CD4-positive, alpha-beta T cell treated with Interleukin-1 beta for 1 hour (primary cell): ENCODE measurements at regions not wholly inside any gene's neighbourhood (a gene's known extent, or its start where the extent isn't known, plus 50 kb on each side); places are given as distances from the start of the nearest gene placed in this dataset.
"Not testable (repeated sequence)": the region's sequence is repeated elsewhere in the genome, so short reads cannot be mapped to it uniquely, and the experiment has no call there.

Experiments used
- DNase-seq, 2 donors: peaks; one replicate each; pipeline ENCODE4 v3.0.0-alpha.2; 2020 to 2022

DNA sequence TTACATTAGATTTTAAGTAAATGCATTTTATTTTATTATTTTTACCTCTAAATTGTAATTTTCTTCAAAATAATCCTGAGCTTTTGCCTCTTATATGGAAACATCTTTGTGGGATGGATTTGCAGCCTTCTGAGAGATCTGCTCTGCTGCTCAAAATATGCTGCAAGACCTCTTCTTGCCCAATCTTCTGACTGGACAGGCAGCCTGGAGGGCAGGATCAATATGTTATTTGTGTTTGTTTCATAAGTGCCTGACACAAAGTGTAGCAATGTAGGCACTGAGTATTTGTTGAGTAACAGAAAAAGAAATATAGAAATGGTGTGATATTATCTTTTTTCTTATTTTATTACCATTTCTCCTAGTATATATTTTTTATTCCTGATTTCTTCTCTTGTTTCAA lies 1106.9 kb downstream of the TMTC2 start:
- no peak for DNase-seq

DNA sequence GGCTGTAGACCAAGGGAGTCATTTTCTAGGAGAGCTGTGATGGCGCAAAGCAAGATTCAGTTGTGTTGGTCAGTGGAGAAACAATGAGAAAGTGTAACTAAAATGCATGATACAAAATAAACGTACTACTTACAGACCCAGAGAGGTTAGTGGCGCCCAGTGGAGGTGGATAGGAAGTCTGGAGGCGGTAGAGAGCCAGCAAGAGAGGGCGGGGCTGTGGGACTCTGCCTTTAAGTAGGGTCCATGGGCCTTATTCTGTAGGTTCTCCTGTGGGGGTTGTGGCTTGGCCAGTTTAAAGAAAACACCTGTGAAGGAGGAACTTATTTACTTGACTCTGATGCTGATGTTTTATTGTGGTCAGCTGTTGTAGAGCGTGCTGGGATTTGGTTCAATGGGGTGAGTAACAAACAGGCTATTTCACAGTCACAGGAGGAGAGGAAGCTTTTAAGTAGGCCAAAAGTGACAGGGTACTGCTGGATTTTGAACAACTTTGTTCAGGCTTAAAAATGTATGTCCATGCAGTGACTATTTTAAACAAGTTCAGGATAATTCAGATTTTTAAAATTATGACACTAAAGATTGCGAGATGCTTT lies 1097.7 kb downstream of the TMTC2 start:
- DNase-seq, result no peak

DNA sequence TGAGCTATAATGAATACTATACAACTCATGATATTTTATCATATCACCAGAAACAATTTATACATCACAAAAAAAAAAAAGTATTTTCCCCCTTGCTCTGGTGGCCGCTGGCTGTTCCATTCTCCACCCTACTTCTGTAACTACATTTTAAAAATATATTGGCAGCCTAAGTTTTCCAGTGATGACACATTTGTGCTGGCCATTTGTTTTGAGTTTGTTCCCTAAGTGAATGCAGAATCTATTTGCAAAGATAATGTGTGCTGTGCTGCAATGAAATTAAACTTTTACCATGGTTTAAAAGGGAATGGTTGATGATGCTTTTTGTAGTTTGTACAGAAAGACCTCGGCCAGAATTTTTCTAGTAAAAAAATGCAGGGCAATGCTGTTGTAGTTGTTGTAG lies 1092.8 kb downstream of the TMTC2 start:
- DNase-seq, result no peak

DNA sequence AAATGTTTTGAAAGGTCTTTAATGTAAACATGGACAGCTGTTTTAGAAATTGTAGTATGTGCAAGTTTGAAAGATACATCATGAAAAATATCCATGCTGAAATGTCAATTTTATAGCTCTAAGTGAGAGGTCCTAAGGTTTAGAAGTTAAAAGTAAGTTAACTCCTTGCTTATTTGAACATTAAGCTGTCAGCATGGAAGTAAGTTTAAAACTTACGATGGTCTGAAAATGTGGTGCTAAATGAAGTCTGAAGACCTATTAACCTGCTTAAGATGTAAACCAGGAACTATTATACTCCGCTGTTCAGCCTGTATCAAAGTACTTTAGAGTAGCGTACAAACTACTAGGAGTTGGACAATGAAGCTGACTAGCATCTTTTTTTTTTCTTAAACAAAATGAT lies 1082.4 kb downstream of the TMTC2 start:
- DNase-seq, result no peak

DNA sequence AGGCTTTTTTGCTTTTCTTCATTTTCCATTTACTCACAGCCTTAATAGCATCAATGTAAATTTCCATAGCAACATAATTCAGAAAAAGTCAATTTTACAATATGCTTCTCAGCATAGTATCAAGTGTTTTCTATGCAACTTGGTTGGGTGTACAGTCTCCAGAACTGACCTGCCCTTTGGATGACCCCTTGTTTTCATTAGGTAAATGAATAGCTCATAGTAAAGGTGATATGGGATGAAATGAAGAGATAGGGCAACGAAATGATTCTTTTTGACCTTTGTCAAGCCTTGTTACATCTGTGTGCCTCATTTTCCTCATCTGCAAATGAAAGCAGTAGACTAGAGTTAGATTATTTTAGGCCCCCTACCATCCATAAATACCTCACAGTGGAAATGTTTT lies 1081.0 kb downstream of the TMTC2 start:
- no peak for DNase-seq

DNA sequence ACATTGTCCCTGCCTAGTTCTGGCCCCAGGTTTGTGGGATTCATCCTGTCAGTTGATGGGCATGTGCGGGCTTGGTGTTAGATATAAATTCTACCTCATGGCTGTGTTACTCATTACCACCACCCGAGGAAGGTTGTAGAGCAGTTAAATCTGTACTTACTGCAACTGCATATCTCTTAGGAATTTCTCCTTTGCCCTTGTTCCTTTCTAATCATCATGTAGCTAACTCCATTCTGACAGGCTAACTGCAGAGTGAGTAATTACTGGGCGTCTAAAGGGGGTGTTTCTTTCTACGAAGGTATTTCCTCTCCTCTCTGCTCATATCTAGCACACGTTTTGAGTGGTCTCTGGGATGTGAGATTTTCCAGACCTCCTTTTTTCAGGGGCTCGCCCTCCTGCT lies 1076.7 kb downstream of the TMTC2 start:
- DNase-seq, result no peak

DNA sequence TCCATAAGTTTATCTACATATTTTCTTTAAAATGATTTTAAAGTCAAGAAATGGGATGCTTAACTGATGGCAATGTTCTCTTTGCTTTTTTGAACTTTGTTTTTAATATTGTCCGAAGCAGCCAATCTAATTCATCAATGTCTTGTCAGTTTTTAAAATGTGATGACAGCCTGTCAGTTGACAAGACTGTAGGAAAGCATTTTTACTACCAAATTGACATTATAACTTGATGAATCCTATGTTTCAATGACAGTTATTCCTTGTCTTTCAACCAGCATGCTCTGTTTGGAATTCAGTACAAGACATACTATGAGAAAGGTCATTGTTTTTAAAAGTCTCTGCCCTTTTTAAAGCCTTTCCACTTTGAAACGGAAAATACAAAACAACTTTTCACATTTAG lies 1073.2 kb downstream of the TMTC2 start:
- DNase-seq, result no peak

DNA sequence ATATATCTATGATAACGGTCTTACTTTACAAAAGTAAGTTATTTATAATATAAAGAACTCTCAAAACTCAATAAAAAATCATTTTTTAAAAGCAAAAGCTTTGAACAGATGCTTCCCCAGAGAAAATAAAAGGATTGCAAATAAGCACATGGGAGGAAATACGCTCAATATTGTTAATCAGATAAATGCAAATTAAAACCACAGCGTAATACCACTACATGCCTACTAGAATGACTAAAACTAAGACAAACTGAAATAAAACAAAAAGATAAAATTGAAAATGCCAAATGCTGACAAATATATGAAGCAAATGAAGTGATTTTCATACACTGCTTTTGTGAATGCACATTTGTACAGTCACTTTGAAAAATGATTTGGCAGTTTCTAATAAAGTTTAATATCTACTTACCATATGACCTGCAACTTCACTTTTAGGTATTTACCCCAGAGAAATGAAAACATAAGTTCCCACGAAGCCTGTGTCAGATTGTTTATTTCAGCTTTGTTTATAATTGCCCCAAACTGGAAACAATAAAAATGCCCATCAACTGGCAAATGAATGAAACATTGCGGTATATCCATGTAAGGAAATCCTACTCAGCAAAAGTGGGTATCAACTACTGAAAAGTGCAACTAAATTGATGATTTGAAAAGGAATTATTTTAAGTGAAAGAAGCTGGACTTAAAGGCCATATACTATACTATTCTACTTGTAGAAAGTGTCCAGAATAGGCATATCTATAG lies 1072.4 kb downstream of the TMTC2 start:
- DNase-seq, result no peak

DNA sequence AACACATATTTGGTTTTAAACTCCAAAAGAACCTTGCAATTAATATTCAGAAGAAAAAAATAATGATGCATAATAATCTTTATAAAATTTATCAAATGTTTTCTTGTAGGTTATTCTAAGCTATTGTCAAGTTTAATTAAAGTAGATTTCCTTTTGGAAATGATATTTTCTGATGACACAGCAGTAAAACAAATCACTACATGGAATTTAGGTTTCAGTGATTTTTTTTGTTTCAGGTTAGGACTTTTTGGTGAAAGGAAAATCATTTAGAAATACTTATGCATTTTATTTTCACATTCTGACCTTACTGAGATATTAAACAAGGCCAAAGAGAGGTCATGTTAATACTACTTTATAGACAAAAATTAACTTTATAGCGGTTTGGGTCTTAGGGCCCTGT lies 1067.2 kb downstream of the TMTC2 start:
- no peak for DNase-seq

DNA sequence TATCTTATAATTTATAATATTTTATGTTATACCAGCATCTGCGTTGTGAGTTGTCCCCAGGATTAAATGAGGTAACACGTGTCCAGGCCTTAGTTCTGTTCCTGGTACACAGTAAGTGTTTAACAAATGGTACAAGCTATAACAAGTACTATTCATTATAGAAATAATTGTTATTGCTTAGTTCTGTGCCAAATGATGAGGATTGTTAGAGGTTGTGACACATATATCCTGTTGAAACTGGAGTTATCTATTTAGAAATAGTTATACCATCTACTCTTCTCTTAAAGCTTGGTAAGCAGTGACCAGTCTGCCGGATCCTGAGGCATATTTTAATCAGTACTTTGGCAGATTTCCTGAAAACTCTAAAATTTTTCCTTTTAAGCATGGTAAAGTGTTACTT lies 1066.5 kb downstream of the TMTC2 start:
- no peak for DNase-seq

DNA sequence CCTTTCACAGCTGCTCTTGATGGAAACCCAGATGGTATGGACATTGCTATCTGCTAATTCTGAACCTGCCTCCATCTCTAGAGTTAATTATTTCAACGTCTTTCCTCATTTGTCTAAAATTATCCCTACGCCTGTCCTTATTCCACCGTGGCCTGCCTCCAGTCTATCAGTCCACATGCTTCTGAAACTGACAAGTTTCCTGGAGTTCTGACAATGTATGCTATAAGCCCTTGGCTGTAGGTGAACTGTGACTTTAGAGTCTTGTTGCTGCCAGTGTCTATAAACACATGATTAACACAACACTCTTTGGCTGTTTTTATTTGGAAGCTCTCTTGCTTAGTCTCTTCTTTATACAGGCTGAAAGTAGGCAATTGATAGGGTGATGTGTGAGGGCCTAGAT lies 1052.9 kb downstream of the TMTC2 start:
- no peak for DNase-seq

DNA sequence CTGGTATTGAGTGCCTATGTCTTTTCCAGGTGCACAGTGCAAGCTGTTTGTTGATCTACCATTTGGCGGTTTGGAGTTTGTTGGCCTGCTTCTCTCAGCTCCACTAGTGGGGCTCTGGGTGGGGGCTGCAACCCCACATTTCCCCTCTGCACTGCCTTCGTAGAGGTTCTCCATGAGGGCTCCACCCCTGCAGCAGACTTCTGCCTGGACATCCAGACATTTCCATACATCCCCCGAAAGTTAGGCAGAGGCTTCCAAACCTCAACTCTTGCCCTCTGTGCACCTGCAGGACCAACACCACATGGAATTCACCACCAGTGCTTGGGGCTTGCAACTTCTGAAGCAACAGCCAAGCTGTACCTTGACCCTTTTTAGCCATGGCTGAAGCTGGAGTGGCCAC lies 1024.1 kb downstream of the TMTC2 start:
- no peak for DNase-seq

DNA sequence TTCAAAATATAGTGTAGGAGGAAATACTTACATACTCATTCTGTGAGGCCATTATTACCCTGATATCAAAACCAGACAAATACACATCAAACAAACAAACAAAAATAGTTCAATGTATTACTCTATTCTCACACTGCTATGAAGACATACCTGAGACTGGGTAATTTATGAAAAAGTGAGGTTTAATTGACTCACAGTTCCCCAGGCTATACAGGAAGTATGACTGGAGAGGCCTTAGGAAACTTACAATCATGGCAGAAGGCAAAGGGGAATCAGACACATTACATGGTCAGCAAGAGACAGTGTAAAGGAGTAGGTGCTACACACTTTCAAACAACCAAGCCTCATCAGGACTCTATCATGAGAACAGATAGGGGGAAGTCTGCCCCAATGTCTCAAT lies 1023.2 kb downstream of the TMTC2 start:
- no peak for DNase-seq

DNA sequence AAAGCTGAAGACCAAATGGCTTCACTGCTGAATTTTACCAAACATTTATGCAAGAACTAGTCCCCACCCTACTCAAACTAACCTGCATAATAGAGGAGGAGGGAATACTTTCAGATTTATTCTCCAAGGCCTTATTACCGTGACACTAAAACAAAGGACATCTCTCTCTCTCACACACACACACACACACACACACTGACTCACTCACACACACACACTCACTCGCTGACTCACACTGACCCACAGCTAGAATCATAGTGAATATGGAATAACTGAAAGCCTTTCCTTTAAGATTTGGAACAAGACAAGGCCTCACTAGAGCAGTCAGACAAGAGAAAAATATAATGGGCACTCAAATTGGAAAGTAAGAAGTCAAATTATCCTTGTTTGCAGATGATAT lies 1014.1 kb downstream of the TMTC2 start:
- DNase-seq, result no peak

DNA sequence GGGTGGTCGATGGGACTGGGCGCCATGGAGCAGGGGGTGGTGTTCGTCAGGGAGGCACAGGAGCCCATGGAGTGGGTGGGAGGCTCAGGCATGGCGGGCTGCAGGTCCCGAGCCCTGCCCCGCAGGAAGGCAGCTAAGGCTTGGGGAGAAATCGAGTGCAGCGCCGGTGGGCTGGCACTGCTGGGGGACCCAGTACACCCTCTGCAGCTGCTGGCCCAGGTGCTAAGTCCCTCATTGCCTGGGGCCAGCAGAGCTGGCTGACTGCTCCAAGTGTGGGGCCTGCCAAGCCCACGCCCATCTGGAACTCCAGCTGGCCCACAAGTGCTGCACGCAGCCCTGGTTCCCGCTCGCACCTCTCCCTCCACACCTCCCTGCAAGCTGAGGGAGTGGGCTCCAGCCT lies 1009.6 kb downstream of the TMTC2 start:
- DNase-seq, result not testable (repeated sequence)

DNA sequence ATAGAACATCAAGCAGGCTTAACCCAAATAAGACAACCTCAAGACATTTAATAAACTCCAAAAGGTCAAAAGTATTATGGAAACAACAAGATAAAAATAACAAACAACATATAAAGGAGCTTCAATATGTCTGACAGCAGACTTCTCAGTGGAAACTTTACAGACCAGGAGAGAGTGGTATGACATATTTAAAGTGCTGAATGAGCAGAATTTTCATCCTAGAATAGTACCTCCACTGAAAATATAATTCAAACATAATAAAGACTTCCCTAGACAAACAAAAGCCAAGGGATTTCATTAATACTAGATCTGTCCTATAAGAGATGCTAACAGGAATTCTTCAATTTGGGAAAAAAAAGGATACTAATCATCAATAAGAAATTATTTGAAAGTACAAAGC lies 1005.0 kb downstream of the TMTC2 start:
- DNase-seq, result no peak

DNA sequence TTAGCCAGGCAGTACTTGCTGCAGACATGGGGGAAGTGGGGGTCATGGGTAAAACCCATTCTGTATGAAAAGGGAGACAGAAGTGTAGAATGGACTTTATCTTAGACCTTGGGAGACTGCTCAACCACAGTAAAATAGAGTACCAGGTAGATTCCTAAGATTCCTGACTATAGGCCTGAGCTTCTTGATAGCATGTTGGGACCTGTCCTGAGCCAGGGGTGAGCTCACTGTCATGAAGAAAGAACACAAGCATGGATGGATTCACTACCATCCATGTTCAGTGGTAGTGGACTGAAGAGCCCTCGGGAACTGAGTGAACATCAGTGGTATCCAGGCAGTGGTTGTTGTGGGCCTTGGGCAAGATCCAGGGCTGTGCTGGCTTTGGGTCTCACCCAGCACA lies 1003.8 kb downstream of the TMTC2 start:
- DNase-seq, result no peak

DNA sequence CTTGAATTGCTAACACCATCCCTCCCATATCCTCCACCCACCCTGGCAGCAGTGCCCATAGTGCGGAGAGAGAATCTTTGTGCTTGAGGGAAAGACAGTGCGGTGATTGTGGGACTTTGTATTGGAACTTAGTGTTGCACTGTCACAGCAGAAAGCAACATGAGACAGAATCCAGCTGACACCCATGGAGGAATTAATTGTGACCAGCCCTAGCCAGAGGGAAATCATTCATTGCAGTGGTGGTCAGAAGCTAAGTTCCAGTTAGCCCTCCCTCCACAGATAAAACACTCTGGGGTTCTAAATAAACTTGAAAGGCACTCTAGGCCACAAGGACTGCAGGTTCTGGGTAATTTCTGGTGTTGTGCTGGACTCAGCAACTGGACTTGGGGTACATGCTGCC lies 1002.6 kb downstream of the TMTC2 start:
- DNase-seq, result no peak

DNA sequence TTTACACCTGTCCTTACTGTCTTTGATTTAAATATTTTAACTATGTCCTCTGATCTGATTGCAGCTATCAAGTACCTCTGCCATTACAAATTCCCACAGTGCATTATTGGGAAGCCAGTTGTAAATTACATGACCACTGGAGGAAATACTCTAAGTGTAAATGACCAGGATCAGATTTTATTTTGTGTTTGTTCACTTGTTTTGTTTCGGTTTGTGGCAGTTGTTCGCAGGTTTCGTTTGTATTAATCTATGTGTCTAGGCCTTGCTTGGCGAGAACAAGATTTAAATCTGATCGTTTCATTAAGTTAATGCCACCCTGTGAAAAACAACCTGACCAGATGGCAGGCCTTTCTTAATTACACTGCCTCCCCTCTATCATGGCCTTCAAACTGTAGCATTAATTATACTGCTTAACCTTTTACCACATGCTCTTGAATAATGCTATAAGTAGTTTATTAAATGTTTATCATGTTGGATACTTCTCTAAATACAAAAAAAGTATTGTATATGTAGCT lies 990.1 kb downstream of the TMTC2 start:
- no peak for DNase-seq

DNA sequence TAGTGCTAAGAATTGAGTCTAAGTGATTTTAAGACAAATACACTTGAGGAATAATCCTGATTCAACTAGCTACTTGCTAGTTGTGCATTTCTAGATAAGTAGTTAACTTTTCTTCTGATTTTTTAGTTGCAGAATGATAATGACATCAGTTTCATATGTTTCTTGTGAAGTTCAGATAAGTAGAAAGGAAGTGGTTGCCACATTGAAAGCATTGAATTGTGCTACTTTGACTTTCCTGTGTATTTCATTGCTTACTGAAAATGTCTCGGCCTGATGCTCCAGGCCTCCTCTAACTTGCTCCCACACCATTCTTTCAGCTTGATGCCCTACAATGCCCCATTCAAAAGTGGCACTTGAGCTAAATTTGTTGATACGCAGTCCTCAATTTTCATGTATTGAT lies 980.0 kb downstream of the TMTC2 start:
- DNase-seq, result no peak

DNA sequence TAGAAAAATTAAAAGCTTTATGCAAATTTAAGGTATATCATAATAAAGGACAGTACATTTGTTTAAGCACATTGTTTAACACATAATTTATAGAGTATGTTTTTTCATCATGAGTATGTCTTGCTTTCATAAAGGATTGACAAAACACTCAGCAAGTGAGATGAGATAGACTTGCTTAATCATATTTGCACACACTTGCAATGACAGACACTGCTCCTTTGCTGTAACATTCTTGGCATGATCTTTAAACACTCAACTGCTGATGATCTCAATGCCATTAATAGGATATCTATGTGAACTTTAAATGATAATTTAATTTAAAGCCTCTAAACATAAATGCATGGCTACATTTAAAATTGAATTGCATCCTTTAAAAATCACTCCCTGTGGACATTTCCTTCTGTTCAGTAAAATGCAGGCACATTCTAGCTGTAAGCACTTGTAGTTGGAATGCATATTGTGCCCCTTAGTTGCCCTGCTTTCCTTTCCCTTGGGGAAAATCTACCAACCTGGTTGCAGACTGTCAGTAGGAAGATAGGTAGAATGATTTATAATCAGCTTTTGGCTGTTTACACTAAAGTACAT lies 979.0 kb downstream of the TMTC2 start:
- DNase-seq, result no peak

DNA sequence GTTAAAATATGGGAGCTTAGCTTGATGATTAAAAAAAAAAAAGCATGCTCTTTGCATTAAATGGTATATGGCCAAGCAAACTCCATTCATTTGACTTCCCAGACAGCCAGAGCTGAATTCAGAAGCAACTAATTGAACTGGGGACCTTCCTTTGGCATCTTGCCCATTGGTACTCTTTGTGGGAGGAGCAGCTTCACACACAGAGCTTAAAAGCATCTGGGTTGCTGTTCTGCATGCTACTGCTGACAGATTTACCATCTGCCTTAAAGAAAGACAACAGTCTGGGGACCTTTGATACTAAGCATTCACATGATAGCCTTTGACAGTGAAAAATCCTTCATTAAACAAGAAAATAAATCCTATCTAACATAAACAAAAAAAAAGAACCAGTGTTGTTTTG lies 977.9 kb downstream of the TMTC2 start:
- DNase-seq, result no peak

DNA sequence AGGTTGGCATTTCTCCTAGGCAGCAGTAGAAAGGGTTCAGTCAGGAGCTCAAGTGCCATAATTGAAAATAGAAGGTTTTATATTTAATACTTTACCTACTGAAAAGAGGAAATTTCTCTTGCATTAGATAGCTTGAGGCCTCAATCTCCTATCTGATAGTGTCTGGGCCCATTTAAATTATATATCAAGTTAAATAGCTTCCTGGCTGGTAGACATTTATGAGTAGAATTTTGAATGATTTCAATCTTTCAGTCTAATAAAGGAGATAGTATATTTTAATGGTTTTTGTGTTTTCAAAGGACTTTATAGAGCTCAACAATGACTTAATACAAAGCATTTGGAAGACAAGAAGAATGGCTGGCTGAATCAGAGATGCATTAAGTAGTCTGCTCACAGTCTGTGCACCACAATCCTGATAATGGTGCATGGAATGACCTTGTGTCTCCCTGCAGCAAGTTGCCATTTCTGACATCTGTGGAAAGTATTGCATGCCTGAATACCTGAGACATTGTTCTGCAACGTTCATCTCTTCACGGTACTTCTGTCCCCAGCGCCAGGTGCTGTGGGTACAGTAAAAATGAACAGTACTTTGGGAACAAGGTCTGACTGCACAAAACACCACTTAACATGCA lies 974.1 kb downstream of the TMTC2 start:
- no peak for DNase-seq

DNA sequence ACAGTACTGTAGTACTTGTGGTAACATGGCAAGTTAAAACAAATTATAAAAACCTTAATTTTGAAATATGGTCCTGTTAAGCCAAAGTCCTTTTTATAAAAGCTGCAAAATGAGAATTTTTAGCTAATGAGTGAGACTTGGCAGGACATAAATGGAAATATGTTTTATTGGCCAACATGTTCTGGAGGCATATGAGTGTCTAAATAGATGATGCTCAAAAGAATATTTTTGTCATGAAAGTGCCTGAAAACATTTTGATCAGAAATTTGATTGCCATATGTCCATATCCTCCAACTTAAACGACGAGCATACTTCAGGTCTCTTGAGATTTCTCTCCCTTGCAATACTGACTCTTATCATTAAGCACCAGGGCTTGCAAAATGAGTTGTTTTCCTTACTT lies 972.6 kb downstream of the TMTC2 start:
- DNase-seq, result no peak
